GM12878 (cell line): ENCODE measurements at regions not wholly inside any gene's neighbourhood (a gene's known extent, or its start where the extent isn't known, plus 50 kb on each side); places are given as distances from the start of the nearest gene placed in this dataset.
A peak's percentile ranks its signal among the peaks of the same experiment; 100 is the strongest.

Source experiments
- ATAC-seq: fragments of 200-7000 bp; cut with Tn5 transposase; 3 replicates; pipeline ENCODE4 v1.9.1; 2020; ENCODE audit warnings: mild to moderate bottlenecking, moderate library complexity
- BruUV-seq: library from RNA; stranded (reverse); fragments of 400-500 nt; replicated peaks from 2 replicates; lab custom pipeline; 2021; lab: Mats Ljungman, UMichigan
- CTCF ChIA-PET: fragments of 300-600 bp; sonication (Branson Sonifier 250); formaldehyde crosslinking; extraction: SDS; loops from one replicate; lab custom pipeline; 2021; ENCODE audit warnings: inconsistent platforms; lab: Yijun Ruan, JAX
- POLR2A ChIA-PET: fragments of 350-600 bp; formaldehyde crosslinking; extraction: SDS; loops from one replicate; lab custom pipeline; 2021; ENCODE audit warnings: inconsistent platforms; lab: Charles Lee
- RAD21 ChIA-PET: fragments of 300-600 bp; sonication (Branson Sonifier 250); formaldehyde crosslinking; loops from one replicate; lab custom pipeline; 2023; ENCODE audit warnings: antibody characterized with exemption; ENCODE audit not compliant: unreplicated experiment; lab: Charles Lee
- SMC1A ChIA-PET: fragments of 300-600 bp; sonication (Branson Sonifier 250); formaldehyde crosslinking; loops from one replicate; lab custom pipeline; 2023; ENCODE audit not compliant: unreplicated experiment, uncharacterized antibody; lab: Charles Lee
- DNase-seq: peaks from one replicate; pipeline ENCODE4 v3.0.0-alpha.2; 2011; ENCODE audit warnings: low read depth, low spot score
- FAIRE-seq: peaks from 3 replicates; lab custom pipeline; 2011; peaks lifted over from hg19 to GRCh38; lab: Jason Lieb, UNC
- H2AFZ ChIP-seq: 2 replicates; pipeline ENCODE4 v1.6.0; 2011; ENCODE audit warnings: low read depth, low read length, control low read depth; ENCODE audit not compliant: control insufficient read depth
- H3K27ac ChIP-seq: 2 replicates; pipeline ENCODE4 v1.5.1; 2011; ENCODE audit warnings: control low read depth; ENCODE audit not compliant: control insufficient read depth, insufficient read depth
- H3K27me3 ChIP-seq, 2 experiments: replicated peaks in 1 of 2; 2 replicates each; pipeline versions ENCODE4 v1.6.0 to v1.6.1; 2011; ENCODE audit warnings: low read length in 1 of 2; ENCODE audit not compliant: control insufficient read depth in 2 of 2, insufficient read depth in 2 of 2
- H3K36me3 ChIP-seq, 2 experiments: 2 replicates each; pipeline ENCODE4 v1.5.1; 2011; ENCODE audit warnings: low read length in 1 of 2; ENCODE audit not compliant: control insufficient read depth in 2 of 2, insufficient read depth in 2 of 2
- H3K4me1 ChIP-seq: 2 replicates; pipeline ENCODE4 v1.6.1; 2011; ENCODE audit warnings: mild to moderate bottlenecking, low read length, moderate library complexity, mixed read lengths; ENCODE audit not compliant: control insufficient read depth, insufficient read depth
- H3K4me2 ChIP-seq: 2 replicates; pipeline ENCODE4 v1.6.0; 2011; ENCODE audit warnings: control low read depth; ENCODE audit not compliant: control insufficient read depth, insufficient read depth
- H3K4me3 ChIP-seq: fragments of 200-600 bp; sonication (generic); 2 replicates; pipeline ENCODE4 v1.5.1; 2016
- H3K79me2 ChIP-seq: 2 replicates; pipeline ENCODE4 v1.6.0; 2011; ENCODE audit warnings: low read length; ENCODE audit not compliant: control insufficient read depth, insufficient read depth
- H3K9ac ChIP-seq: 2 replicates; pipeline ENCODE4 v1.8.0; 2011; ENCODE audit warnings: low read length, control low read depth, mixed read lengths; ENCODE audit not compliant: control insufficient read depth, insufficient read depth
- H3K9me3 ChIP-seq: replicated peaks from 3 replicates; pipeline ENCODE4 v1.5.1; 2011; ENCODE audit warnings: mild to moderate bottlenecking, low read length; ENCODE audit not compliant: control insufficient read depth, insufficient read depth
- H4K20me1 ChIP-seq: 2 replicates; pipeline ENCODE4 v1.6.0; 2011; ENCODE audit not compliant: control insufficient read depth, insufficient read depth
- CREB1 ChIP-seq: IDR thresholded peaks from 2 replicates; pipeline ENCODE4 v1.6.1; 2012; ENCODE audit warnings: low read depth, mild to moderate bottlenecking, inconsistent platforms
- DPF2 ChIP-seq: fragments of 450-650 bp; IDR thresholded peaks from 2 replicates; pipeline ENCODE4 v1.6.1; 2017; ENCODE audit warnings: mild to moderate bottlenecking
- MTA2 ChIP-seq: fragments of 450-650 bp; IDR thresholded peaks from 2 replicates; pipeline ENCODE4 v1.6.1; 2016; ENCODE audit warnings: low read depth, mild to moderate bottlenecking, moderate library complexity
- MYC ChIP-seq: IDR thresholded peaks from 2 replicates; pipeline ENCODE4 v1.6.1; 2011; ENCODE audit warnings: mild to moderate bottlenecking, low read length, moderate library complexity, inconsistent platforms; ENCODE audit not compliant: insufficient read depth, insufficient replicate concordance, insufficient read length, severe bottlenecking
- PAX8 ChIP-seq: fragments of 450-650 bp; IDR thresholded peaks from 2 replicates; pipeline ENCODE4 v1.6.1; 2017; ENCODE audit warnings: mild to moderate bottlenecking, moderate library complexity
- RAD51 ChIP-seq: fragments of 450-650 bp; IDR thresholded peaks from 2 replicates; pipeline ENCODE4 v1.6.1; 2016; ENCODE audit warnings: moderate library complexity, mild to moderate bottlenecking, inconsistent platforms
- SMAD1 ChIP-seq: fragments of 450-650 bp; IDR thresholded peaks from 2 replicates; pipeline ENCODE4 v1.6.1; 2018; ENCODE audit warnings: mild to moderate bottlenecking, low read depth; ENCODE audit not compliant: partially characterized antibody
- TCF3 ChIP-seq: IDR thresholded peaks from 2 replicates; pipeline ENCODE4 v1.6.1; 2012; ENCODE audit warnings: low read depth, mild to moderate bottlenecking, low read length, borderline replicate concordance; ENCODE audit not compliant: insufficient read depth
- WGBS: methylation state at CpG from one replicate; pipeline ENCODE4 v1.1.6; 2016; ENCODE audit warnings: low lambda C conversion rate; ENCODE audit not compliant: insufficient replicate concordance, insufficient coverage; ENCODE audit errors: missing lambda C conversion rate; 5-methylcytosine and 5-hydroxymethylcytosine counted together
- in situ Hi-C: fragments of 300-500 bp; cut with MboI; formaldehyde crosslinking; loops from 9 replicates; pipeline ENCODE4 v1.14.3; 2018; ENCODE audit warnings: mixed read lengths
- intact Hi-C: fragments of 100-400 bp; cut with micrococcal nuclease; formaldehyde crosslinking; loops from one replicate; pipeline ENCODE4 v1.14.2; 2022; ENCODE audit not compliant: unreplicated experiment
- TF ChIP-seq, protein P1 (sequence below): IDR thresholded peaks from 2 replicates; pipeline ENCODE4 v1.6.1; 2011; ENCODE audit warnings: borderline replicate concordance, low read depth, mild to moderate bottlenecking, moderate library complexity, low read length; ENCODE audit not compliant: insufficient read depth, poor library complexity, severe bottlenecking

DNA sequence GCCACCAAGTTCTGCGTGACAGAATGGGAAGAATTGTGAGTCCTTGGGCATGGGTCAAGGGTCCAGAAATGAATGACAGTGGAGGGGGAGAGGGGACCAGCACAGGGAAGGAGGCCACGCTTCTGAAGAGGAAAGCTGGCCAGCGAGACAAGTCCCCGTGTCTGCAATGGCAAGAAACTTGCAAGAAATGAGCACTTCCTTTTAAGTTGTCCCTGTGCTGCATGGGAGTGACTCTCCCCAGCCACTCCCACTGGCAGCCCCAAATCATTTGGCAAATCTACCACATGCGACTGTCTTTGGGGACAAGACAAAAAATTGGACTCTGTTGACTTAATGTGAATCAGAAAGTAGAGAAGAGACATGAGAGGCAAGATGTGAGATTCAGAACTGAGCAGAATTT lies 242.2 kb upstream of the RREB1 start:
- BruUV-seq, result no TSS peak
- SMC1A ChIA-PET, result no interaction called here

DNA sequence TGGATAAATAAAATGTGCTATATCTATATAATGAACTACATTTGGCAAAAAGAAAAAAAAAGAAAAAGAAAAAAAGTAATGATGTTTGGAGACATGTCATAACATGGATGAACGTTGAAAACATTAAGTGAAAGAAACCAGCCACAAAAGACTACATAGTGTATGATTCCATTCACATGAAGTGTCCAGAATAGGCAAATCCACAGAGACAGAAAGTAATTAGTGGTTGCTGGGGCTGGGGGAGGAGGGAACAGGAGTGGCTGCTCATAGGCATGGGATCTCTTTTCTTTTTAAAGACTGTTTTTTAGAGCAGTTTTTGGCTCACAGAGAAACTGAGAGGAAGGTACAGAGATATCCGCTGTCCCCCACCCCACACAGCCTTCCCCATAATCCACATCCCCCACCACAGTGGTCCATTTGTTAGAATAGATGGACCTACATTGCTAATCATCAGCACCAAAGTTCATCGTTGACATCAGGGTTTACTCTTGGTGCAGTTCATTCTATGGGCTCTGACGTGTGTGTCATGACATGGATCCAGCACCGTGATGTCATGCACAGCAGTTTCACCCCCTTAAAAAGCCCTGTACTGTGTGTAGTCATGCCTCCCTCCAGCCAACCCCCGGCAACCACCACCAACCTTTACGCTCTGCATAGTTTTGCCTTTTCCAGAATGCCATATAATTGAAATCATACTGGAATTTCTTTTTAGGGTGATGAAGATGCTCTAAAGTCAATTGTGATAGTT lies 240.9 kb upstream of the RREB1 start:
- ChIA-PET RAD21 (no interaction called here), CTCF (no interaction called here), POLR2A (no interaction called here), SMC1A (interaction anchor here (1.0 kb wide), 1 partner anchor 22 kb away, joined by 3 read pairs; no protein-coding TSS in a partner anchor)
- Histone ChIP-seq H3K27me3 (no peaks in the 10 kb centered on the region), H3K36me3 (no peaks in the 10 kb centered on the region), H3K27ac (no peak overlapping the region), H3K4me3 (no peak overlapping the region), H3K79me2 (no peaks in the 10 kb centered on the region), H3K9ac (no peak overlapping the region), H3K4me2 (no peak overlapping the region), H2AFZ (no peak overlapping the region), H4K20me1 (no peaks in the 10 kb centered on the region), H3K4me1 (no peaks in the 10 kb centered on the region), H3K9me3 (no peaks in the 10 kb centered on the region)
- intact Hi-C loops, result no loop called here
- 66% methylated on average over 7 of the region's 7 CpGs for WGBS
- in situ Hi-C loops, result no loop called here
- no TSS peak for BruUV-seq
- no peak for ATAC-seq
- FAIRE-seq, result no peak
- TF ChIP-seq CREB1 (peak; percentile 23; the same call in 1 of the 2 replicates), TCF3 (no peak)
- TF ChIP-seq, protein P1, sequence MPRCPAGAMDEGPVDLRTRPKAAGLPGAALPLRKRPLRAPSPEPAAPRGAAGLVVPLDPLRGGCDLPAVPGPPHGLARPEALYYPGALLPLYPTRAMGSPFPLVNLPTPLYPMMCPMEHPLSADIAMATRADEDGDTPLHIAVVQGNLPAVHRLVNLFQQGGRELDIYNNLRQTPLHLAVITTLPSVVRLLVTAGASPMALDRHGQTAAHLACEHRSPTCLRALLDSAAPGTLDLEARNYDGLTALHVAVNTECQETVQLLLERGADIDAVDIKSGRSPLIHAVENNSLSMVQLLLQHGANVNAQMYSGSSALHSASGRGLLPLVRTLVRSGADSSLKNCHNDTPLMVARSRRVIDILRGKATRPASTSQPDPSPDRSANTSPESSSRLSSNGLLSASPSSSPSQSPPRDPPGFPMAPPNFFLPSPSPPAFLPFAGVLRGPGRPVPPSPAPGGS, result no peak
- DNase-seq, result no peak

More for the DNA sequence above, 242.2 kb upstream of the RREB1 start:
- TF ChIP-seq PAX8, result no peak
- no peak for TF ChIP-seq SMAD1
- no peak for TF ChIP-seq MYC
- TF ChIP-seq DPF2, result no peak
- no peak for TF ChIP-seq RAD51
- no peak for TF ChIP-seq MTA2
- Histone ChIP-seq H3K36me3 (no peaks in the 10 kb centered on the region), H3K4me1 (no peaks in the 10 kb centered on the region), H3K4me3 (no peak overlapping the region), H3K9me3 (no peaks in the 10 kb centered on the region), H3K79me2 (no peaks in the 10 kb centered on the region), H2AFZ (no peak overlapping the region), H3K9ac (no peak overlapping the region), H4K20me1 (no peaks in the 10 kb centered on the region), H3K4me2 (no peak overlapping the region), H3K27me3 (no peaks in the 10 kb centered on the region), H3K27ac (no peak overlapping the region)
- intact Hi-C loops (no loop called here), in situ Hi-C loops (no loop called here)
- RAD21 ChIA-PET, result no interaction called here
- CTCF ChIA-PET, result no interaction called here
- 36% methylated on average over 5 of the region's 5 CpGs for WGBS
- no peak for ATAC-seq
- DNase-seq, result no peak
- FAIRE-seq, result no peak
- POLR2A ChIA-PET, result no interaction called here
